Stomach (tissue), 8 donors: ENCODE measurements at regions not wholly inside any gene's neighbourhood (a gene's known extent, or its start where the extent isn't known, plus 50 kb on each side); places are given as distances from the start of the nearest gene placed in this dataset.

Experiments
- DNase-seq, 2 donors: peaks; one replicate each; pipeline versions ENCODE4 v3.0.0 to v3.0.0-alpha.2; 2013 to 2019
- H3K27ac ChIP-seq, 5 donors: fragments of 200-600 bp in 4 of 5; sonication (generic) in 4 of 5; one replicate each; pipeline ENCODE4 v1.5.1; 2013 to 2019; ENCODE audit warnings: mild to moderate bottlenecking in 1 of 5, moderate library complexity in 1 of 5
- H3K27me3 ChIP-seq, 3 donors: fragments of 200-600 bp; sonication (generic); one replicate each; pipeline ENCODE4 v1.5.1; 2017 to 2019; ENCODE audit warnings: mixed run types in 1 of 3
- H3K36me3 ChIP-seq, 4 donors: fragments of 200-600 bp; sonication (generic); 1 replicate in 3 of 4; 2 replicates in 1 of 4; pipeline ENCODE4 v1.5.1; 2016 to 2019
- H3K4me1 ChIP-seq, 4 donors: fragments of 200-600 bp; sonication (generic); one replicate each; pipeline ENCODE4 v1.5.1; 2016 to 2019
- H3K4me3 ChIP-seq, 4 donors: fragments of 200-600 bp; sonication (generic) in 3 of 4; one replicate each; pipeline ENCODE4 v1.5.1; 2016 to 2019; ENCODE audit warnings: mild to moderate bottlenecking in 1 of 4
- H3K9me3 ChIP-seq, 4 donors: fragments of 200-600 bp; sonication (generic); one replicate each; pipeline ENCODE4 v1.5.1; 2016 to 2019
- EP300 ChIP-seq: sonication (generic); formaldehyde crosslinking; IDR thresholded peaks from one replicate; pipeline ENCODE4 v1.6.1; 2017; ENCODE audit warnings: antibody characterized with exemption
- POLR2A ChIP-seq, 4 donors: fragments of 450-650 bp; IDR thresholded peaks; one replicate each; pipeline ENCODE4 v1.6.1; 2016; ENCODE audit warnings: antibody characterized with exemption in 4 of 4, control low read depth in 2 of 4, mild to moderate bottlenecking in 1 of 4, moderate library complexity in 1 of 4
- POLR2AphosphoS5 ChIP-seq, 3 donors: sonication (generic); formaldehyde crosslinking; IDR thresholded peaks; one replicate each; pipeline ENCODE4 v1.6.1; 2016; ENCODE audit warnings: antibody characterized with exemption in 3 of 3
- WGBS, 5 donors: extraction: QIAGEN DNeasy Blood & Tissue Kit in 3 of 5; methylation state at CpG; one replicate each; pipeline versions ENCODE4 v1.1.5 to v1.1.7; 2013 to 2018; 5-methylcytosine and 5-hydroxymethylcytosine counted together
- intact Hi-C: fragments of 100-400 bp; cut with DNase I; formaldehyde crosslinking; loops from one replicate; pipeline ENCODE4 v1.15.1; 2023; ENCODE audit warnings: low total_unique reads
- TF ChIP-seq, protein P1 (sequence below), 7 experiments: fragments of 450-650 bp in 4 of 7; fragments of 200-600 bp in 3 of 7; sonication (generic) in 3 of 7; IDR thresholded peaks; one replicate each; pipeline ENCODE4 v1.5.1; 2016 to 2019; ENCODE audit warnings: antibody characterized with exemption in 7 of 7, control low read depth in 2 of 7, mild to moderate bottlenecking in 1 of 7
- donor health status: healthy with polysubstance abuse.
- donor health status: Bipolar disorder and iron deficiency.
- donor health status: healthy.

DNA sequence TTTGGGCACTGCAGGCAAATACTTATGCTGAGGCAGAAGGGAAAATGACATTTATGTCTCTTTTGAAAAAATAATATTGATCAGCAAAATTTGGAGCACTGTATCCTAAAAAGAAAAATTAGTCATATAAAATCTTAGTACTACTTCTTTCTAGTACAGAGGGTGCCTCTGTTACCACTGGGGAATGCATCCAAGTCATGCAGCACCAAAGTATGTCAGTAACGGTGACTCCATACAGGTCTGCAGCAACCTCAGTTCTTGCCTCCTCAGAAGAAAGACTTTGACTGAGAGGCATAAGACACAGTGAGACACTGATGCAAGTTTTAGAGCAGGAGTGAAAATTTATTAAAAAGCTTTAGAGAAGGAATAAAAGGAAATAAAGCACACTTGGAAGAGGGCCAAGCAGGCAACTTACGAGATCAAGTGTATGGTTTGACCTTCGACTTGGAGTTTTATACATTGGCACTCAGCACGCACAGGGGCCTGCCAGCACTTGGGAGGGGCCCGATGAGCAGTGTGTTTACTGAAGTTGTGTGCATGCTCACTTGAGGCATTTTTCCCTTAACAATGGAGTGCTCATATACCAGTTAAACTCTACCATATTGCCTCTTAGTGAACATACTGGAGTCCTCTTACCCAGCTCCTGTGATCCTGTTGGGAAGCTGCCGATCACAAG, 1244.8 kb downstream of the EPHA7 start:
- Histone ChIP-seq H3K27ac (no peak overlapping the region), H3K4me1 (no peaks in the 10 kb centered on the region), H3K4me3 (no peak overlapping the region), H3K27me3 (no peaks in the 10 kb centered on the region), H3K36me3 (no peaks in the 10 kb centered on the region), H3K9me3 (no peaks in the 10 kb centered on the region)
- WGBS, 5 donors, result 40 to 57% (median 41%) methylated on average over 6 of the region's 6 CpGs
- TF ChIP-seq POLR2A (IDR thresholded peaks at IDR 0.05) (no peak), POLR2AphosphoS5 (IDR thresholded peaks at IDR 0.05) (no peak), EP300 (no peak)
- TF ChIP-seq, protein P1, sequence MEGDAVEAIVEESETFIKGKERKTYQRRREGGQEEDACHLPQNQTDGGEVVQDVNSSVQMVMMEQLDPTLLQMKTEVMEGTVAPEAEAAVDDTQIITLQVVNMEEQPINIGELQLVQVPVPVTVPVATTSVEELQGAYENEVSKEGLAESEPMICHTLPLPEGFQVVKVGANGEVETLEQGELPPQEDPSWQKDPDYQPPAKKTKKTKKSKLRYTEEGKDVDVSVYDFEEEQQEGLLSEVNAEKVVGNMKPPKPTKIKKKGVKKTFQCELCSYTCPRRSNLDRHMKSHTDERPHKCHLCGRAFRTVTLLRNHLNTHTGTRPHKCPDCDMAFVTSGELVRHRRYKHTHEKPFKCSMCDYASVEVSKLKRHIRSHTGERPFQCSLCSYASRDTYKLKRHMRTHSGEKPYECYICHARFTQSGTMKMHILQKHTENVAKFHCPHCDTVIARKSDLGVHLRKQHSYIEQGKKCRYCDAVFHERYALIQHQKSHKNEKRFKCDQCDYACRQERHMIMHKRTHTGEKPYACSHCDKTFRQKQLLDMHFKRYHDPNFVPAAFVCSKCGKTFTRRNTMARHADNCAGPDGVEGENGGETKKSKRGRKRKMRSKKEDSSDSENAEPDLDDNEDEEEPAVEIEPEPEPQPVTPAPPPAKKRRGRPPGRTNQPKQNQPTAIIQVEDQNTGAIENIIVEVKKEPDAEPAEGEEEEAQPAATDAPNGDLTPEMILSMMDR (IDR thresholded peaks at IDR 0.05), result no peak
- peak in 1 of 2 donors; percentile 21 for DNase-seq
- intact Hi-C loops, result no loop called here

DNA sequence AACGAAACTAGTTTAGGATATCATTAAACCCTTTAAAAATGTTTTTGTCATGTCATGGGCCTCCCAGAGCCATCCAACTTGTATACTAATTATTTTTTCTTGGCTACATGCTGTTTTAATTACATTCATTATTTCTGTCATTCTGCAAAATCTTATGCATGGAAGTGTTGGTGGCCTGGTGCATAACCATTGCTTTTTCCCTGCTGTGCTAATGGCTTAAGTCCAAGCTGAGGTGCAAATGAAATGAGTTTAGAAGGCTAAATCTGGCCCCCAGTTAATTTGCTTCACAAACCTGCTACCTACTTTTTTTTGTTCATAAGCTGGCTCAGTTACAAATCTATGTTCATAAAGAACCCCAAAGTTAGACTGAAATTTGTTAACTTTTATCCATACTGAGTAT, 1249.9 kb downstream of the EPHA7 start:
- intact Hi-C loops, result no loop called here
- no peak for DNase-seq
- H3K27me3 ChIP-seq, result no peaks in the 10 kb centered on the region
- 60 to 91% (median 86%) methylated on average over 1 of the region's 1 CpG for WGBS, 5 donors
- H3K4me3 ChIP-seq, result no peak overlapping the region
- no peaks in the 10 kb centered on the region for H3K4me1 ChIP-seq
- no peak overlapping the region for H3K27ac ChIP-seq
- no peaks in the 10 kb centered on the region for H3K36me3 ChIP-seq
- H3K9me3 ChIP-seq, result peaks cover 0 to 4% (median 0%) of the 10 kb centered on the region in 4 donors
- TF ChIP-seq POLR2A (IDR thresholded peaks at IDR 0.05) (no peak), EP300 (no peak), POLR2AphosphoS5 (IDR thresholded peaks at IDR 0.05) (no peak)
- TF ChIP-seq, protein P1 (IDR thresholded peaks at IDR 0.05), result no peak

DNA sequence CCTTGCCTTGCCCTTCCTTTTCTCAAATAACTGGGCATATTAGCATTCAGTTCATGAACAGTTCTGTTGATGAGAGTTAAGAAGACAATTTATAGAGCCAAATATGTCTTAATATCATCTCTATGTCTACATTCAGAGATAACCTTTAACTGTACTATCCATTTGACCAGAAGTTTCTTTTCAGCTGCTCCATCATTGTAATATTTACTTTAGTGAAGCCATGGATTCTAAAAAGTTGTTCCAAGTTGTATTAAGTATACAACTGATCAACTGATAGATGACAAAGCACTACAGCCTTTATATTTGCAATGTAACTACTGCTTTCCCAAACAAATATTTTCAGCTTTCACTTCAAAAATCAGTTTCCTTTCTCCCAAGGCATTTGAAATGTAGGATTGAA, 1252.7 kb downstream of the EPHA7 start:
- Histone ChIP-seq H3K4me1 (no peaks in the 10 kb centered on the region), H3K36me3 (no peaks in the 10 kb centered on the region), H3K27ac (no peak overlapping the region), H3K27me3 (no peaks in the 10 kb centered on the region), H3K9me3 (peaks cover 0 to 6% (median 0%) of the 10 kb centered on the region in 4 donors), H3K4me3 (no peak overlapping the region)
- intact Hi-C loops, result no loop called here
- TF ChIP-seq, protein P1 (IDR thresholded peaks at IDR 0.05), result no peak
- TF ChIP-seq EP300, result no peak
- TF ChIP-seq POLR2A (IDR thresholded peaks at IDR 0.05), result no peak
- no peak for TF ChIP-seq POLR2AphosphoS5 (IDR thresholded peaks at IDR 0.05)
- DNase-seq, result no peak

DNA sequence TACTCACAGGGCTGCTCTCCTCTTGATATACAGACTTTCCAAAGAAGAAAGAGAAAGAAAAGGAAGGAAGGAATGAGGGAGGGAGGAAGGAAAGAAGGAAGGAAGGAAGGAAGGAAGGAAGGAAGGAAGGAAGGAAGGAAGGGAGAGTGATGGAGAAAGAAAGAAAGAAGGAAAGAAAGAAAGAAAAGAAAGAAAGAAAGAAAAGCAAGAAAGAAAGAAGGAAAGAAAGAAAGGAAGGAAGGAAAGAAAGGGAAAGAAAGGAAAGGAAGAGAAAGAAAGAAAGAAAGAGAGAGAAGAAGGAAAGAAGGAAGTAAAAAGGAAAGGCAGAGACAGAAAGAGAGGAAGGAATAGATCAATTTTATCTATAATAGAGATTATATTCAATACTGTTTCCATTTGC, 1257.4 kb downstream of the EPHA7 start:
- TF ChIP-seq, protein P1 (IDR thresholded peaks at IDR 0.05), result no peak
- TF ChIP-seq POLR2A (IDR thresholded peaks at IDR 0.05) (no peak), POLR2AphosphoS5 (IDR thresholded peaks at IDR 0.05) (no peak), EP300 (no peak)

More for the DNA sequence above, 1257.4 kb downstream of the EPHA7 start:
- no peaks in the 10 kb centered on the region for H3K27me3 ChIP-seq
- no peak overlapping the region for H3K27ac ChIP-seq
- no peak for DNase-seq
- intact Hi-C loops, result no loop called here
- peaks cover 0 to 6% (median 0%) of the 10 kb centered on the region in 4 donors for H3K9me3 ChIP-seq
- no peaks in the 10 kb centered on the region for H3K36me3 ChIP-seq
- H3K4me3 ChIP-seq, result no peak overlapping the region
- H3K4me1 ChIP-seq, result no peaks in the 10 kb centered on the region
